Karpas-422 (cell line): ENCODE measurements at regions not wholly inside any gene's neighbourhood (a gene's known extent, or its start where the extent isn't known, plus 50 kb on each side); places are given as distances from the start of the nearest gene placed in this dataset.

Experiments used
- DNase-seq: peaks from one replicate; pipeline ENCODE4 v3.0.0-alpha.2; 2015
- H2AFZ ChIP-seq: fragments of 200-600 bp; sonication (generic); 2 replicates; pipeline ENCODE4 v1.6.1; 2014; ENCODE audit warnings: antibody characterized with exemption, low read length, mixed read lengths
- H3K27ac ChIP-seq: fragments of 200-600 bp; sonication (generic); 2 replicates; pipeline ENCODE4 v1.5.1; 2014; ENCODE audit warnings: mild to moderate bottlenecking, low read length, moderate library complexity
- H3K27me3 ChIP-seq: fragments of 200-600 bp; sonication (generic); 2 replicates; pipeline ENCODE4 v1.6.1; 2014; ENCODE audit warnings: low read length, mixed read lengths
- H3K36me3 ChIP-seq: fragments of 200-600 bp; sonication (generic); 2 replicates; pipeline ENCODE4 v1.6.1; 2014; ENCODE audit warnings: low read length, mixed read lengths; ENCODE audit not compliant: insufficient read depth
- H3K4me1 ChIP-seq: fragments of 200-600 bp; sonication (generic); 2 replicates; pipeline ENCODE4 v1.6.1; 2014; ENCODE audit warnings: mild to moderate bottlenecking, low read length, mixed read lengths
- H3K4me2 ChIP-seq: fragments of 200-600 bp; sonication (generic); 2 replicates; pipeline ENCODE4 v1.6.1; 2014; ENCODE audit warnings: low read length, low read depth, mild to moderate bottlenecking; ENCODE audit not compliant: poor library complexity, severe bottlenecking
- H3K4me3 ChIP-seq: fragments of 200-600 bp; sonication (generic); 2 replicates; pipeline ENCODE4 v1.5.1; 2014; ENCODE audit warnings: mild to moderate bottlenecking, antibody characterized with exemption, low read length, mixed read lengths
- H3K79me2 ChIP-seq: fragments of 200-600 bp; sonication (generic); 2 replicates; pipeline ENCODE4 v1.6.1; 2014; ENCODE audit warnings: mild to moderate bottlenecking, low read length, mixed read lengths
- H3K9ac ChIP-seq: fragments of 200-600 bp; sonication (generic); 2 replicates; pipeline ENCODE4 v1.6.0; 2014; ENCODE audit warnings: low read length
- H3K9me2 ChIP-seq: fragments of 200-600 bp; sonication (generic), shearing (Covaris generic); replicated peaks from 2 replicates; pipeline ENCODE4 v1.6.0; 2014; ENCODE audit warnings: mild to moderate bottlenecking, low read length, moderate library complexity; ENCODE audit not compliant: insufficient read depth
- H3K9me3 ChIP-seq: fragments of 300-700, 200-600 bp; sonication (generic); 2 replicates; pipeline ENCODE4 v1.6.1; 2014; ENCODE audit warnings: low read length, mixed read lengths
- H4K20me1 ChIP-seq: fragments of 200-600 bp; sonication (generic); 2 replicates; pipeline ENCODE4 v1.6.1; 2014; ENCODE audit warnings: mild to moderate bottlenecking, antibody characterized with exemption, low read length, low read depth; ENCODE audit not compliant: insufficient read depth

DNA sequence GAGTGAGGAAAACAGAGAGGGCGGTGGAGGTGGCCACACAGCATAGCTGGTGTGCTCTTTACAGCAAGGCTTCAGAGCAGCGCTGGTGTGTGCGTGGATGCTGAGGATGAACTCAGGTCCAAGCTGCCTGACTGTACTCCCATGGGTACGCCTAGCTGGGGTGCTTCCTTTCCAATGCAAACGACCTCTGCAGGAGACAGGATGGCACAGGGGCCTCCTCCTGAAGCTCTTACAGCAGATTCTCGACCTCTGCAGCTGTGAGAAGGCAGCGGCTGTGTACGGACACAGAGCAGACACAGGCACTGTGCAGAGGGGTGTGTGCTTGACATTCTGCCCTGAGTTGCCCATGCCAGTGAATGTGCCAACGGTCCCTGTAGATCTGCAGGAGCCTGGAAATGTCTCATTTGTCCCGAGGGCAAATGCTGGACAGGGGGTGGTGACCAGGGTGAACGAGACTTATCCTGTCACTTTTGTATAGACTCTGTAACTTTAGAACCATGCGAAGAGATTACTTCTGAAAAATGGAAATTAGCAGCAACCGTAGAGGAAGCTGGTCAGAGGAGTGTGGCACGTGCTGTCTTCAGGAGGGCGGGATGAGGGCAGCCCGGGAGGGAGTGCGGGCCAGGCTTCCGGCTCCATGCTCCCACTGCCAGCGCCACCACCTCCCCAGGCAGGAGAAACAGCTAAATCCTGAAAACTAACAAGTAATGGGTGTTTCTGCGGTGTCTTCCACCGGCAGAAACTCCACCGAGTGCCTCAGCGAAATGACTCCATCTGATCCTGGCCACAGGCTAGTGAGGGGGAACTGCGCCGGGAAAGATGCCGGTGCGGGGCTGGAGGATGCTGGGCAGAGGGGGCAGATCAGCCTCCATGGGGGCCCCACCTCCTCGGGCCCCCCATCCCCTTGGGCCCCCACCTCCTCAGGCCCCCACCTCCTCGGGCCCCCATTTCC is 120.9 kb upstream of the RPS6KA2 start:
- peak overlapping the region; percentile 68 for H3K9ac ChIP-seq
- H3K79me2 ChIP-seq = no peaks in the 10 kb centered on the region
- peaks cover 65% of the 10 kb centered on the region for H3K4me1 ChIP-seq
- peak overlapping the region; percentile 60 for H3K4me2 ChIP-seq
- peak overlapping the region; percentile 92 for H3K27ac ChIP-seq
- no peak overlapping the region; the same call in 1 of the 2 replicates for H2AFZ ChIP-seq
- no peaks in the 10 kb centered on the region for H3K9me3 ChIP-seq
- no peaks in the 10 kb centered on the region for H4K20me1 ChIP-seq
- H3K4me3 ChIP-seq = peak overlapping the region; percentile 34
- peak; percentile 98 for DNase-seq
- no peaks in the 10 kb centered on the region for H3K27me3 ChIP-seq
- no peaks in the 10 kb centered on the region for H3K36me3 ChIP-seq
- H3K9me2 ChIP-seq = no peaks in the 10 kb centered on the region

- Histone ChIP-seq H3K9me2 (no peaks in the 10 kb centered on the region), H3K4me2 (peak overlapping the region; percentile 60), H3K27ac (peak overlapping the region; percentile 92), H3K27me3 (no peaks in the 10 kb centered on the region), H3K9ac (peak overlapping the region; percentile 25; the same call in 1 of the 2 replicates), H3K9me3 (no peaks in the 10 kb centered on the region), H3K4me1 (peaks cover 46% of the 10 kb centered on the region), H2AFZ (no peak overlapping the region), H4K20me1 (no peaks in the 10 kb centered on the region), H3K79me2 (no peaks in the 10 kb centered on the region), H3K36me3 (no peaks in the 10 kb centered on the region), H3K4me3 (no peak overlapping the region)
- DNase-seq = peak; percentile 62
These were observed 119.0 kb upstream of the RPS6KA2 start for GRCh38 chr6:166745801-166746668.

DNA sequence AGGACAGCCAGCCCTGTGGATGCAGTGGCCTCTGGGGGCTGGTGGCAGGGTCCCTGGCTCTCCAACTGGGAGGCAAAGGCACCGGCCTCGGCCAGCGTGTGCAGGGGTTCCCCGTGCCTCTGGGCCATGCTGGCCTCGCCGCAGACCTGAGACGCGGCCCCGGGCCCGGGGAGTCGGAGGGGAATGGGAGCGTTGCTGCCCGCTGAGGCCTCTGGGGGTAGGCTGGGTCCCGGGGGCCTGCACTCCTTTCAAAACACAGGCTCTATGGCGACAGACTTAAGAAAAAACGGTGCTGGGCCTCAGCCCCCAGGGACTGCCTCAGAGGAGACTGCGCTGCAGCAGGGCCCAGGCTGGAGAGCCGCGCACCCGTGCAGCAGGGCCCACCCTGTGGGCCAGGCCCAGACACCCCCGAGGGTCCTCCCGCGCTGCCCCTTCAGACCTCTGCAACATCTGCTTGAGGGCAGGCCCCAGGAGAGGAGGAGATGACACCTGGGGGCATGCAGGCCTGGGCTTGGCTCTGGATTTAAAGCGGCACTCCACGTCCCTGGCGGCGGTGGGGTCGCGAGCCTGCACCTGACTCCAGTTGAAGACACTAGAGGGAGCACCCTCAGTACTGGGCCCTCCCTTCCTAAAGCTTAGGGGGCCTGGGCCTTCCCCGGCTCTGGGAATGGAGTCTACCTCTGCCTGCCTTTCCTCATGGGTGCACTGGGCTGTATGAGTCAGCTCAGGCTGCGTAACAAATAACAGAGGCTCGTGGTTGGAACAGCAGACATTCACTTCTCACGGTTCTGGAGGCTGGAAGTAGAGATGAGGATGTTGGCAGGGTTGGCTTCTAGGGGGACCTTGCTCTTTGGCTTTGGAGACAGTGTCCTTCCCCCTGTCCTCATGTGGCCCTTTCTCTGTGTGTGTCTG is 117.4 kb upstream of the RPS6KA2 start:
- Histone ChIP-seq H2AFZ (no peak overlapping the region), H3K4me2 (no peak overlapping the region), H3K9ac (no peak overlapping the region), H3K36me3 (no peaks in the 10 kb centered on the region), H3K79me2 (no peaks in the 10 kb centered on the region), H3K9me2 (no peaks in the 10 kb centered on the region), H4K20me1 (no peaks in the 10 kb centered on the region), H3K27ac (no peak overlapping the region), H3K4me3 (no peak overlapping the region), H3K27me3 (no peaks in the 10 kb centered on the region), H3K4me1 (peaks cover 31% of the 10 kb centered on the region), H3K9me3 (no peaks in the 10 kb centered on the region)
- no peak for DNase-seq

- Histone ChIP-seq H3K4me2 (no peak overlapping the region), H3K9me3 (no peaks in the 10 kb centered on the region), H3K9ac (no peak overlapping the region), H3K27ac (no peak overlapping the region), H3K36me3 (no peaks in the 10 kb centered on the region), H2AFZ (no peak overlapping the region), H3K9me2 (no peaks in the 10 kb centered on the region), H3K27me3 (no peaks in the 10 kb centered on the region), H3K4me3 (no peak overlapping the region), H3K79me2 (no peaks in the 10 kb centered on the region), H4K20me1 (no peaks in the 10 kb centered on the region), H3K4me1 (peaks cover 37% of the 10 kb centered on the region)
- DNase-seq = no peak
These were observed 116.6 kb upstream of the RPS6KA2 start for GRCh38 chr6:166743406-166744222.

DNA sequence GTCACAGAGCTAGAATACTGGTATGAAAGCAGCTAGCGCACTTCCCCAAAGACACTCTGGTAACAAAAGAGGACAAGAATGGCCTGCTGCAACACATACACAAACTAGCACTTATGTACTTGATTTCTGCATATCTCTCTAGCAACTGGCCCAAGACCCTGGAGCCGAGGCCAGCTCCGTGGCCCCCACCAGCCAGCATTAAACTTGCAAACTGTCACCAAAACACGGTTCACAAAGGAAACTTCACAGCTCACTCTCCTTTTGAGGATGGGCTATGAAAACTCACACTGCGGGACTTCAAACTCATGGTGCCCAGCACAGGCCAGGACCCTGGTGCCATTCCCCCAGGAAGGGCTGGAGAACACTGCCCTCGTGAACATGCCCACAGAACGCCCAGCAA is 115.9 kb upstream of the RPS6KA2 start:
- H3K9ac ChIP-seq = no peak overlapping the region
- H3K4me3 ChIP-seq = no peak overlapping the region
- no peak overlapping the region for H3K27ac ChIP-seq
- no peak overlapping the region for H3K4me2 ChIP-seq
- no peaks in the 10 kb centered on the region for H3K27me3 ChIP-seq
- H3K9me3 ChIP-seq = no peaks in the 10 kb centered on the region
- no peaks in the 10 kb centered on the region for H4K20me1 ChIP-seq
- H2AFZ ChIP-seq = no peak overlapping the region
- no peaks in the 10 kb centered on the region for H3K79me2 ChIP-seq
- H3K9me2 ChIP-seq = no peaks in the 10 kb centered on the region
- H3K4me1 ChIP-seq = peaks cover 36% of the 10 kb centered on the region
- DNase-seq = no peak
- H3K36me3 ChIP-seq = no peaks in the 10 kb centered on the region

- no peak overlapping the region for H3K4me3 ChIP-seq
- no peaks in the 10 kb centered on the region for H3K9me2 ChIP-seq
- H3K79me2 ChIP-seq = no peaks in the 10 kb centered on the region
- H4K20me1 ChIP-seq = no peaks in the 10 kb centered on the region
- H3K27me3 ChIP-seq = no peaks in the 10 kb centered on the region
- no peaks in the 10 kb centered on the region for H3K36me3 ChIP-seq
- no peak overlapping the region for H2AFZ ChIP-seq
- H3K4me1 ChIP-seq = peaks cover 11% of the 10 kb centered on the region
- H3K9me3 ChIP-seq = no peaks in the 10 kb centered on the region
- no peak overlapping the region for H3K27ac ChIP-seq
- no peak overlapping the region for H3K4me2 ChIP-seq
- DNase-seq = no peak
- no peak overlapping the region for H3K9ac ChIP-seq
These were observed 112.9 kb upstream of the RPS6KA2 start for GRCh38 chr6:166739976-166740318.

DNA sequence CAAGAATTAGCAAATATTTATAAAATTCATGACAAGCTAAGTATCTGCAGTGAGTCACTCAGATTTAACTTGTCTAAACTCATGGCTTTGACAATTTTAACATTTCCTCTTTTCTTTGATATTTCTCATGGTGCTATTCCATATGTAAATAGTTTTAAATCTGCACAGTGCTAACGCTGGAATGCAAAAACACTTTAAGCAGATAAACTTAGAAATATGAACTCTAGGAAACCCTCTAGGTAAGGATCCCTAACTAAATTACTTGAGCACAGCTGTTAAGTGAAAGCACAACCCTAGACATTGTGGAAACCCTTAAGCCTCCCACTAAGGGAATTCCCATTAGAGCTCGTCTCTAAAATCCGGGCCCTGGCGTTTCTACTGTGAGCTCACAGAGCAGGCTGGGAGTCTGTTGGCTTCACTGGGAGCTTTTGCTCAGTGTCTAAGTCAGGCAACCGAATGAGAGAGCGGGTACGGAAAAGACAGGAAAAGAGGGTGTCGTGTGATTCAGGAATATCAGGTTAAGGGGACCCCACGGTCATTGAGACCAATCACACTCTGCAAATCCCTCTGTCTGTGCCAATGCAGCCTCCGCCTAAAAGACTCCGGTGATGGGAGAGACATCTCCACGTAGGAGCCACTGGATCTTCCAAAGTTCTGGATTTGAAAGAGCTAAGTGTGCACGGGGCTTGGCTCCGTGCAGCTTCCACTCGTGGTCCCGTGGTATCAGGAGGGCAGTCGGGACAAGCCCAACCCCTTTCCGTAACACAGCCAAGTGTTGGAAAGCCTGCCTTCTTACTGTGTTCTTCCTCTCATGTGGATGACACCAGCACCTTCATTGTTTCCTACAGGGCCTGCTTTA is 112.3 kb upstream of the RPS6KA2 start:
- peak; percentile 55 for DNase-seq
- Histone ChIP-seq H4K20me1 (no peaks in the 10 kb centered on the region), H3K4me1 (peaks cover 16% of the 10 kb centered on the region), H3K79me2 (no peaks in the 10 kb centered on the region), H3K4me3 (no peak overlapping the region), H3K27ac (no peak overlapping the region), H3K4me2 (no peak overlapping the region), H3K36me3 (no peaks in the 10 kb centered on the region), H3K27me3 (no peaks in the 10 kb centered on the region), H3K9ac (no peak overlapping the region), H3K9me2 (no peaks in the 10 kb centered on the region), H2AFZ (no peak overlapping the region), H3K9me3 (no peaks in the 10 kb centered on the region)
